ENCODE measurements at regions not wholly inside any gene's neighbourhood (a gene's known extent, or its start where the extent isn't known, plus 50 kb on each side); places are given as distances from the start of the nearest gene placed in this dataset.

- DNase-seq (ENCODE audit: insufficient read length) (no peak), FAIRE-seq (no peak)
Measured at GRCh38 chr13:110023729-110024644, 237.6 kb upstream of the IRS2 start.

DNA sequence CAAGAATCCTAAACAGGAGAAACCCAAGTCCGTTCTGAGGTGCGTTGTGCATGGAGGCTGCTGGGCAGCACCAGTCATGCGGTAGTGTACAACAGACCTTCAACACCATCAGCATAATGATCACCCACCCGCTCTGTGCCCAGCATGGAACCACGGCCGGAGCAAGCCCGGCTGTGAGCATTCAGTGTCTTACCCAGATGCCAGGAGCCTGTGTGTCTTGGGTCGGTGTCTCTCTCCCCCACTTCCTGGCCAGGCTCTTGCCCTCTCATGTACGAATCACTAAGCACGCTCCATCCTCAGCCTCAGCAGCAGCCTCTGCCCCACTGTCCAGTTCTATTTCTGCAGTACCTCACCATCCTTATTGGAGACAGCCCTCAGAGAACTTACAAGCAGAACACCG, 231.6 kb upstream of the IRS2 start:
- no peak for DNase-seq (ENCODE audit: insufficient read length)
- TF ChIP-seq POLR2AphosphoS5 (IDR thresholded peaks at IDR 0.05; ENCODE audit: low read depth, low read length): no peak
- TF ChIP-seq TAF1 (IDR thresholded peaks at IDR 0.05; ENCODE audit: borderline replicate concordance, low read depth, low read length): no peak
- no peak for TF ChIP-seq POLR2A (IDR thresholded peaks at IDR 0.05; ENCODE audit: low read depth, low read length)
- FAIRE-seq: no peak

More at GRCh38 chr13:110023729-110024644, 237.6 kb upstream of the IRS2 start:
- TF ChIP-seq TAF1 (IDR thresholded peaks at IDR 0.05; ENCODE audit: borderline replicate concordance, low read depth, low read length) (no peak), POLR2A (IDR thresholded peaks at IDR 0.05; ENCODE audit: low read depth, low read length) (no peak), POLR2AphosphoS5 (IDR thresholded peaks at IDR 0.05; ENCODE audit: low read depth, low read length) (no peak)

DNA sequence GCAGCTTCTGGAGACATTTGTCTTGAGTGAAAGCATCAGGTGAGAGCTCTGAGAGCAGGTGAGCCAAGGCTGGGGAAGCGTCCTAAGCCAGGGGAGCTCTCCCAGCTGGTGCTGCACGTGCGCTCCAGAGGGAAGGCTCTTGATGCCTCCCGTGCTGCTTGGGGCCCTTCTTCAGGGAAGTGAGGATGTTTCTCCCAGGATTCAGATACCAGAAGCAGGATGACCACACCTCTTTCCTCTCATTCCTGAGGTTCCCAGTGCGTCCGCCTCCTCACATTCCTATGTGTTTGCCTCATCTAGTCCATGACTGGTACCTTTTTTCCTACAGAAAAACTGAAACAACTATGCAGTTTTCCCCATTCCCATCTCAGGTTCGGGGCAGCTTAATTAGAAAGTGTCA, 231.0 kb upstream of the IRS2 start:
- DNase-seq (ENCODE audit: insufficient read length): no peak
- no peak for TF ChIP-seq POLR2A (IDR thresholded peaks at IDR 0.05; ENCODE audit: low read depth, low read length)
- no peak for TF ChIP-seq POLR2AphosphoS5 (IDR thresholded peaks at IDR 0.05; ENCODE audit: low read depth, low read length)
- no peak for TF ChIP-seq TAF1 (IDR thresholded peaks at IDR 0.05; ENCODE audit: borderline replicate concordance, low read depth, low read length)
- no peak for FAIRE-seq

GRCh38 chr13:110015253-110015652, 228.9 kb upstream of the IRS2 start:
- TF ChIP-seq POLR2AphosphoS5 (IDR thresholded peaks at IDR 0.05; ENCODE audit: low read depth, low read length): no peak
- TF ChIP-seq TAF1 (IDR thresholded peaks at IDR 0.05; ENCODE audit: borderline replicate concordance, low read depth, low read length): no peak
- no peak for TF ChIP-seq POLR2A (IDR thresholded peaks at IDR 0.05; ENCODE audit: low read depth, low read length)
- FAIRE-seq: no peak

GRCh38 chr13:110014719-110015118, 228.3 kb upstream of the IRS2 start:
- FAIRE-seq (no peak), DNase-seq (ENCODE audit: insufficient read length) (no peak)
- TF ChIP-seq POLR2A (IDR thresholded peaks at IDR 0.05; ENCODE audit: low read depth, low read length): no peak
- TF ChIP-seq TAF1 (IDR thresholded peaks at IDR 0.05; ENCODE audit: borderline replicate concordance, low read depth, low read length): no peak
- TF ChIP-seq POLR2AphosphoS5 (IDR thresholded peaks at IDR 0.05; ENCODE audit: low read depth, low read length): no peak

More at GRCh38 chr13:110015253-110015652, 228.9 kb upstream of the IRS2 start:
- DNase-seq (ENCODE audit: insufficient read length): no peak

GRCh38 chr13:110012102-110012739, 225.8 kb upstream of the IRS2 start:
- no peak for DNase-seq (ENCODE audit: insufficient read length)
- no peak for TF ChIP-seq POLR2A (IDR thresholded peaks at IDR 0.05; ENCODE audit: low read depth, low read length)
- TF ChIP-seq TAF1 (IDR thresholded peaks at IDR 0.05; ENCODE audit: borderline replicate concordance, low read depth, low read length): no peak
- TF ChIP-seq POLR2AphosphoS5 (IDR thresholded peaks at IDR 0.05; ENCODE audit: low read depth, low read length): no peak
- FAIRE-seq: no peak

- DNase-seq (ENCODE audit: insufficient read length) (no peak), FAIRE-seq (no peak)
- TF ChIP-seq TAF1 (IDR thresholded peaks at IDR 0.05; ENCODE audit: borderline replicate concordance, low read depth, low read length) (no peak), POLR2AphosphoS5 (IDR thresholded peaks at IDR 0.05; ENCODE audit: low read depth, low read length) (no peak), POLR2A (IDR thresholded peaks at IDR 0.05; ENCODE audit: low read depth, low read length) (no peak)
Measured at GRCh38 chr13:110010404-110011138, 224.2 kb upstream of the IRS2 start.

GRCh38 chr13:110008816-110009215, 222.4 kb upstream of the IRS2 start:
- DNase-seq (ENCODE audit: insufficient read length) (no peak), FAIRE-seq (no peak)
- TF ChIP-seq POLR2AphosphoS5 (IDR thresholded peaks at IDR 0.05; ENCODE audit: low read depth, low read length) (no peak), POLR2A (IDR thresholded peaks at IDR 0.05; ENCODE audit: low read depth, low read length) (no peak), TAF1 (IDR thresholded peaks at IDR 0.05; ENCODE audit: borderline replicate concordance, low read depth, low read length) (no peak)

GRCh38 chr13:110006304-110006703, 219.9 kb upstream of the IRS2 start:
- DNase-seq (ENCODE audit: insufficient read length) (no peak), FAIRE-seq (no peak)
- no peak for TF ChIP-seq TAF1 (IDR thresholded peaks at IDR 0.05; ENCODE audit: borderline replicate concordance, low read depth, low read length)
- TF ChIP-seq POLR2AphosphoS5 (IDR thresholded peaks at IDR 0.05; ENCODE audit: low read depth, low read length): no peak
- TF ChIP-seq POLR2A (IDR thresholded peaks at IDR 0.05; ENCODE audit: low read depth, low read length): no peak

DNA sequence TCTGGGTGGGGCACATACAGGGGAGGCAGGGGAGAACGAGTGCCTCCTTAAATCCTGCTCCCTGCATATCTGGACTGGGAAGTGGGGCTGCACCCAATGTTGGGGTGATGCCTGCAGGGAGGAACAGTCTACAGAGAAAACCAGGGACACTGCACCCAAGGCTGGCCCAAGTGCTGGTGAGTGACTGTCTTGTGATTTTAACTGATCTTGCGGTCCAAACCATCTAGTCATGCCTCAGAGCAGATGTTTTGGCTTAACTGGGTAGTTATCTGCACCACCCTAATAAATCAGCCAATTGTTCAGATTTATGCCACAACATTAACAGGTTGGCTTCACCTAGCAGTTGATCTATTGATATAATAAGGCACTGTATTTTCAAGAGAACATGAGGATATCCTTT, 219.2 kb upstream of the IRS2 start:
- no peak for DNase-seq (ENCODE audit: insufficient read length)
- TF ChIP-seq POLR2AphosphoS5 (IDR thresholded peaks at IDR 0.05; ENCODE audit: low read depth, low read length): no peak
- TF ChIP-seq TAF1 (IDR thresholded peaks at IDR 0.05; ENCODE audit: borderline replicate concordance, low read depth, low read length): no peak
- TF ChIP-seq POLR2A (IDR thresholded peaks at IDR 0.05; ENCODE audit: low read depth, low read length): no peak
- FAIRE-seq: no peak

- no peak for DNase-seq (ENCODE audit: insufficient read length)
- no peak for TF ChIP-seq TAF1 (IDR thresholded peaks at IDR 0.05; ENCODE audit: borderline replicate concordance, low read depth, low read length)
- no peak for TF ChIP-seq POLR2A (IDR thresholded peaks at IDR 0.05; ENCODE audit: low read depth, low read length)
- no peak for TF ChIP-seq POLR2AphosphoS5 (IDR thresholded peaks at IDR 0.05; ENCODE audit: low read depth, low read length)
- no peak for FAIRE-seq
Measured at GRCh38 chr13:110004814-110005213, 218.4 kb upstream of the IRS2 start.

All from GM12892 (cell line).